Ishikawa (cell line): ENCODE measurements at regions not wholly inside any gene's neighbourhood (a gene's known extent, or its start where the extent isn't known, plus 50 kb on each side); places are given as distances from the start of the nearest gene placed in this dataset.

Experiments
- CEBPB ChIP-seq: IDR thresholded peaks from 2 replicates; pipeline ENCODE4 v1.6.1; 2012
- CREB1 ChIP-seq: IDR thresholded peaks from 2 replicates; pipeline ENCODE4 v1.6.1; 2012; ENCODE audit warnings: low read depth
- EGR1 ChIP-seq: IDR thresholded peaks from 2 replicates; pipeline ENCODE4 v1.6.1; 2012
- EP300 ChIP-seq: IDR thresholded peaks from 2 replicates; pipeline ENCODE4 v1.6.1; 2012; ENCODE audit warnings: borderline replicate concordance
- FOXM1 ChIP-seq: IDR thresholded peaks from 2 replicates; pipeline ENCODE4 v1.6.1; 2012; ENCODE audit warnings: low read depth, borderline replicate concordance
- MAX ChIP-seq: IDR thresholded peaks from 2 replicates; pipeline ENCODE4 v1.6.1; 2012
- NFIC ChIP-seq: IDR thresholded peaks from 2 replicates; pipeline ENCODE4 v1.6.1; 2012
- RAD21 ChIP-seq: IDR thresholded peaks from 2 replicates; pipeline ENCODE4 v1.6.1; 2012; ENCODE audit warnings: low read depth
- TAF1 ChIP-seq: IDR thresholded peaks from 2 replicates; pipeline ENCODE4 v1.6.1; 2012; ENCODE audit warnings: low read depth, mild to moderate bottlenecking
- TCF12 ChIP-seq: IDR thresholded peaks from 2 replicates; pipeline ENCODE4 v1.6.1; 2012; ENCODE audit warnings: low read depth
- TEAD4 ChIP-seq: IDR thresholded peaks from 2 replicates; pipeline ENCODE4 v1.6.1; 2012
- USF1 ChIP-seq: IDR thresholded peaks from 2 replicates; pipeline ENCODE4 v1.6.1; 2012
- YY1 ChIP-seq: IDR thresholded peaks from 2 replicates; pipeline ENCODE4 v1.6.1; 2012; ENCODE audit warnings: low read depth
- ZBTB7A ChIP-seq: IDR thresholded peaks from 2 replicates; pipeline ENCODE4 v1.6.1; 2012; ENCODE audit warnings: low read depth
- TF ChIP-seq, protein P1 (sequence below): IDR thresholded peaks from 2 replicates; pipeline ENCODE4 v1.6.1; 2012; ENCODE audit warnings: low read depth, mild to moderate bottlenecking

DNA sequence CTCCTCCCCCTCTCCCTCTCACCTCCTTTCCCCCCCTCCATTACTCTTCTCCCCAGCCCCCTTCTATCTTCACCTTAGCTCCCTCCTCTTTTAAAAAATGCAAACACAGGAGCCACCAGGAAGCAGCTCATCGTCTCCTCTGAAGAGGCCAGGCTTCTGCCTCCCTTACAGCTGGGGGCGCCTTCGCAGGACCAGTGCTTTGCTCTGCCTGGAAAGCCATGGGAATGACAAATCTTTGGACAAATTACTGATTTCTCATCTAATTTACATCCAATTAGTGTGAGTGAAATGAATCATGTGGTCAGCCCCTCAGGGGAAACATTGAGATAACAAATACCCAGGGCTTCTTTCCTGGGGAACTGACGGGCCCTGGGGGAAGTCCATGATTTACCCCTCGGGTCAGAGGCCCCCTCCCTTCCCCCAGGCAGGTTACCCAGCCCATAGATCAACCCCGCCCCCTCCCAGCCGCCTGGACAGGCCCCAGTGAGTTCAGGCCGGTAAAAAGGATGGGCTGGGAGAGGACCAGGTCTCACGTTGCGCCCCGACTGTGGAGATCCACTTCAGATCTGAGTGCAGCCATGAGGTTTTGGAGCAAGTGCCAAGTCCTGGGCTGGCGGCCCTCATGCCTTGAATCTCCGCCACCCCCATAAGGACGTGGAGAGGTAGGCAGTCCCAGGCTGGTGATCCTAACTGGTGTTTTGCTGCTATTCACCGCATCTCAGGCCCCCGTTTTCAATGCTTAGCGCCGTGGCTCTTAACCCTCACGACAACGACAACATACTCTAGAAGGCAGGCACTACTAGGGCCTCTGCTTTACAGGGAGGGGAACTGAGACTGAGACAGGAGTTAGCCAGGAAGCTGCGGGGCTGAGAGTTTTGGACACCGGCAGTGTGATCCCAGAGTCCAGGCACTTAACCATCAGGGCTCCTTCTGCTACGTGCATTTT is 300.8 kb downstream of the RRAGC start:
- TF ChIP-seq USF1 (no peak), EP300 (no peak), TCF12 (no peak), EGR1 (no peak), ZBTB7A (no peak), TEAD4 (no peak), TAF1 (no peak), YY1 (no peak), RAD21 (no peak), CEBPB (no peak), FOXM1 (no peak), NFIC (no peak), MAX (no peak), CREB1 (no peak)
- TF ChIP-seq, protein P1, sequence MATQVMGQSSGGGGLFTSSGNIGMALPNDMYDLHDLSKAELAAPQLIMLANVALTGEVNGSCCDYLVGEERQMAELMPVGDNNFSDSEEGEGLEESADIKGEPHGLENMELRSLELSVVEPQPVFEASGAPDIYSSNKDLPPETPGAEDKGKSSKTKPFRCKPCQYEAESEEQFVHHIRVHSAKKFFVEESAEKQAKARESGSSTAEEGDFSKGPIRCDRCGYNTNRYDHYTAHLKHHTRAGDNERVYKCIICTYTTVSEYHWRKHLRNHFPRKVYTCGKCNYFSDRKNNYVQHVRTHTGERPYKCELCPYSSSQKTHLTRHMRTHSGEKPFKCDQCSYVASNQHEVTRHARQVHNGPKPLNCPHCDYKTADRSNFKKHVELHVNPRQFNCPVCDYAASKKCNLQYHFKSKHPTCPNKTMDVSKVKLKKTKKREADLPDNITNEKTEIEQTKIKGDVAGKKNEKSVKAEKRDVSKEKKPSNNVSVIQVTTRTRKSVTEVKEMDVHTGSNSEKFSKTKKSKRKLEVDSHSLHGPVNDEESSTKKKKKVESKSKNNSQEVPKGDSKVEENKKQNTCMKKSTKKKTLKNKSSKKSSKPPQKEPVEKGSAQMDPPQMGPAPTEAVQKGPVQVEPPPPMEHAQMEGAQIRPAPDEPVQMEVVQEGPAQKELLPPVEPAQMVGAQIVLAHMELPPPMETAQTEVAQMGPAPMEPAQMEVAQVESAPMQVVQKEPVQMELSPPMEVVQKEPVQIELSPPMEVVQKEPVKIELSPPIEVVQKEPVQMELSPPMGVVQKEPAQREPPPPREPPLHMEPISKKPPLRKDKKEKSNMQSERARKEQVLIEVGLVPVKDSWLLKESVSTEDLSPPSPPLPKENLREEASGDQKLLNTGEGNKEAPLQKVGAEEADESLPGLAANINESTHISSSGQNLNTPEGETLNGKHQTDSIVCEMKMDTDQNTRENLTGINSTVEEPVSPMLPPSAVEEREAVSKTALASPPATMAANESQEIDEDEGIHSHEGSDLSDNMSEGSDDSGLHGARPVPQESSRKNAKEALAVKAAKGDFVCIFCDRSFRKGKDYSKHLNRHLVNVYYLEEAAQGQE, result no peak

DNA sequence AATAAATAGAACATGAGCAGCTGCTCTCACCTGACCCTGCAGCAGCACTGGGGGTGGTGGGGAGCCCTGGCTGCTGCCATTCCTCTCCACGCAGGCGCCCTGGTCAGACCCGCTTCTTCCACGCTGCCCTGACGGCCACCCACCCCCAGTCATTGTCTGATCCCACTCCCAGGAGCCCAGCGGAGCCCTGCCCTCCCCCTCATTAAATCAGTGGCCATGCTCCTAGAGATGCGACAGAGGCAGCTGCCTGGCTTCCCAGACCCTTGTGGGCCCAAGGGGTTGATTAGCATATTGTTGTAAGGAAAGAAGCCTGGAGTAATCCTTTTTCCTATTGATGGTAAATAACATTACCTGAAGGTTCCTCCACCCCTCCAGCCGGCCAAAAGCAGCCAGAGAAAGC is 301.5 kb downstream of the RRAGC start:
- no peak for TF ChIP-seq ZBTB7A

- TF ChIP-seq MAX, result no peak
- TF ChIP-seq RAD21, result no peak
- no peak for TF ChIP-seq USF1
- no peak for TF ChIP-seq CEBPB
- TF ChIP-seq EGR1, result no peak
- no peak for TF ChIP-seq YY1
Observed at GRCh38 chr1:38555594-38555993, 304.0 kb downstream of the RRAGC start.

- TF ChIP-seq TCF12 (no peak), YY1 (no peak), MAX (no peak), CEBPB (no peak), USF1 (no peak), EGR1 (no peak), NFIC (no peak), ZBTB7A (no peak), FOXM1 (no peak), CREB1 (no peak), TEAD4 (no peak), TAF1 (no peak), RAD21 (no peak), EP300 (no peak)
- TF ChIP-seq, protein P1, result no peak
Observed at GRCh38 chr1:38555130-38555529, 304.4 kb downstream of the RRAGC start.

DNA sequence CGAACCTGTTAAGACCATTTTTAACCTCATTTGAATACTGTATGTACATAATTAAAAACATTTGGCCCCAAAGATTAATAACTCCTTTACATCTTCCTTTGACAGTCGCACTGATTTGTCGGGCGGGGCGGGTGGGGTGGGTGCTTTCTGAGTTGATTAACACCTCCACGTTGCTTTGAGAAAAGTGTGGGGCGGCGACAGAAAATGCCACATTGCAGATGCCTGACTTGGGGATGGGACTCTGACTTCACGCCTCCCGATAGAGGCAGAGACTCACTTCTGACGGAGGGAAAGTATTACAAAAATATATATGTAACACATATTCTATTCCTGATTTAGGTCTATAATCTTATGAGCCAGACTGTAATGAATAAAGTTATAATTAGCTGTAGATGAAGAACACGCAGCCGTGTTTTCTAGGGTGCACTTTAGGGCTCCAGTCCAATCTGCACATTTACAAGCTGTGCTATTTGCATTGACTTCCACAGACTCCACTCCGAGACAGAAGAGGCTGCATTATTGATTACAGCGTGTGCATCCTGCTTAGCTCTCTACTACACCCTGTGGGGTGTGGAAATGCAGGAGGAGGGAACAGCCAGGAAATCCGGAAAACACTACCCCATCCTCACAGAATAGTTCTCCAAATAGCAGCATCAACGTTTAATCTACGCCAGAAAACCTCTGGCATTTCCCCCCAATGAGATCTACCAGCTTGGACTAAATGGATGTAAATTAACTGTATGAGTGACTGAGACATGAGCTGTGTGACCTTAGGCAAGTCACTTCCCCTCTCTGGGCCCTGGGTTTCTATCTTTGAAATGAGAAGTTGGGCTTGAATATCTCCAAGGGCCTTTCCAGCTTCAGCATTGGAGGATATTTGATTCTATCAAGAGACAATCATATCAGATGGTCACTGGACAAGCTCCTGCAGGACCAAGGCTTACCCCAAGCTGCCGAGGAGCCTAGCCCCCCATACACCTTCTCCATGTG is 308.0 kb downstream of the RRAGC start:
- TF ChIP-seq USF1, result no peak
- TF ChIP-seq RAD21, result no peak
- no peak for TF ChIP-seq TCF12
- TF ChIP-seq MAX, result no peak
- no peak for TF ChIP-seq TAF1
- no peak for TF ChIP-seq CREB1
- TF ChIP-seq YY1, result no peak
- no peak for TF ChIP-seq ZBTB7A
- no peak for TF ChIP-seq TEAD4
- no peak for TF ChIP-seq CEBPB
- TF ChIP-seq, protein P1, result no peak
- no peak for TF ChIP-seq EGR1
- no peak for TF ChIP-seq EP300
- no peak for TF ChIP-seq FOXM1
- no peak for TF ChIP-seq NFIC
